GM12874 (cell line): ENCODE measurements at regions not wholly inside any gene's neighbourhood (a gene's known extent, or its start where the extent isn't known, plus 50 kb on each side); places are given as distances from the start of the nearest gene placed in this dataset.

Experiments used
- TF ChIP-seq, protein P1 (sequence below): IDR thresholded peaks from 2 replicates; pipeline ENCODE4 v1.5.1; 2011; ENCODE audit warnings: low read depth, mild to moderate bottlenecking, control low read depth, low read length, moderate library complexity; ENCODE audit not compliant: insufficient read depth

- TF ChIP-seq, protein P1, sequence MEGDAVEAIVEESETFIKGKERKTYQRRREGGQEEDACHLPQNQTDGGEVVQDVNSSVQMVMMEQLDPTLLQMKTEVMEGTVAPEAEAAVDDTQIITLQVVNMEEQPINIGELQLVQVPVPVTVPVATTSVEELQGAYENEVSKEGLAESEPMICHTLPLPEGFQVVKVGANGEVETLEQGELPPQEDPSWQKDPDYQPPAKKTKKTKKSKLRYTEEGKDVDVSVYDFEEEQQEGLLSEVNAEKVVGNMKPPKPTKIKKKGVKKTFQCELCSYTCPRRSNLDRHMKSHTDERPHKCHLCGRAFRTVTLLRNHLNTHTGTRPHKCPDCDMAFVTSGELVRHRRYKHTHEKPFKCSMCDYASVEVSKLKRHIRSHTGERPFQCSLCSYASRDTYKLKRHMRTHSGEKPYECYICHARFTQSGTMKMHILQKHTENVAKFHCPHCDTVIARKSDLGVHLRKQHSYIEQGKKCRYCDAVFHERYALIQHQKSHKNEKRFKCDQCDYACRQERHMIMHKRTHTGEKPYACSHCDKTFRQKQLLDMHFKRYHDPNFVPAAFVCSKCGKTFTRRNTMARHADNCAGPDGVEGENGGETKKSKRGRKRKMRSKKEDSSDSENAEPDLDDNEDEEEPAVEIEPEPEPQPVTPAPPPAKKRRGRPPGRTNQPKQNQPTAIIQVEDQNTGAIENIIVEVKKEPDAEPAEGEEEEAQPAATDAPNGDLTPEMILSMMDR: no peak
These were observed 101.8 kb downstream of the CAND1 start for GRCh38 chr12:67370979-67371378.

GRCh38 chr12:67377021-67377420 is 107.9 kb downstream of the CAND1 start:
- TF ChIP-seq, protein P1: no peak

DNA sequence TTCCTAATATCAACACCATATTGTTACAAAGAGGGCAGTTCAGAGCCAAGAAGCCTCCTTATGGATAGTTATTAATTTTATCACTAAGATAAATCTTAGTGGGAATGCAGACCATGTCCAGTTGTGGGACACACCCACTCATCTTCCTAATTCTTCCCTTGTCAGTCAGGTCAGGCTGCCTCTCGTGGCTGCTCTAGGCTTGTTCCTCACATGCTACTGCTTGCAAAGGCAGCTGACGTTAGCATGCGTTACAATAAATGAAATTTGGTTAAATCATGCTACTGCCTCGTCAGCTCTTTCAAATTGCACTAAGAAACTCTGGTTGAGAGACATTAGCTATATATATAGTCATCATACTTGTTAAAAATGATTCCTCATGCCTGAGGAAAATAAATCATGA is 108.4 kb downstream of the CAND1 start:
- TF ChIP-seq, protein P1: no peak

GRCh38 chr12:67382241-67382871 is 113.2 kb downstream of the CAND1 start:
- TF ChIP-seq, protein P1: no peak

DNA sequence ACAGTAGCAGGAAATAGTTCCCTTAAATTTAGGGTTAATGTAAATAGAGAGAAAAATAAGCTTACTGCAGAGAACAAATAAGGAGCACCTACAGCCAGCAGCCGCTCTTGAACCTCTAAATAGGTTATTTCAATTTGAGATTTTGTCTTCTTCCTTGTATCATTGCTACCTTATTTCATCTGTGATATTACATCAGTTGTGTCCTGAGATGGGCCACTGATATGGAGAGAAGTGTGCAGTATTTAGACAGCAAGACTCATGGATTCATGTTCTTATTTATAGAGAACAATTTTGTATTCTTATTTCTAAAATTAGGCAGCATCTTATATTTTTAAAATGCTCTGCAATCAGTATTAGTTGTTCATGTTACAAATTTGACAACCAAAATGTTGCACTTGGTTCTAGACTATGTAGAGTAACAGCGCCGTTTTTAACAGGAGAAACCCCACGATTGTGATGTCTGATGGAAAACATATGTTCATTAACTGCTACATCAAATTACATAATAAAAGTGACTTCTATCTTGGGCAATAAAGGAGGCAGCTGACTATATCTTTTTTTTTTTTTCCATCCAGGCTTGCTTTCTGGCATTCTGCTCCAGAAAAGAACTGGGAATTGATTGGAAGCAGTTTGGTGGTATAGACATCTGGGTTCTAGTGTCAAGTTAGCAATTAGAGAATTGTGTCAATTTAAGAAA is 117.9 kb downstream of the CAND1 start:
- TF ChIP-seq, protein P1: no peak

- TF ChIP-seq, protein P1: no peak
These were observed 119.4 kb downstream of the CAND1 start for GRCh38 chr12:67388331-67389138.

DNA sequence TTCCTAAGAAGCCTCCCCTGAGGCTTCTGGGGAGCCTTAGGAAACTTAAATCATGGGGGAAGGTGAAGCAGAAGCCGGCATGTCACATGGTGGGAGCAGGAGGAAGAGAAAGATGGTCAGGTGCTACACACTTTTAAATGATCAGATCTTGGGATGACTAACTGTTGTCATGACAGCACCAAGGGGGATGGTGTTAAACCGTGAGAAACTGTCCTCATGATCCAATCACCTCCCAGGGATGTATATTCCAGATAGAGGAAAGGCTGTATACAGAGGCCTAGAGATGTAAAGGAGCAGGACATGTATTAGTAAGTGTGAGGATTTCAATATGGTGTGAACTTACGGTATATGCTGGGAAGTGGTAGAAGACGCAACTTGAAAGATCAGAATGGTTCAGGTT is 121.1 kb downstream of the CAND1 start:
- TF ChIP-seq, protein P1: no peak
